HG02763 (cell line): ENCODE measurements at regions not wholly inside any gene's neighbourhood (a gene's known extent, or its start where the extent isn't known, plus 50 kb on each side); places are given as distances from the start of the nearest gene placed in this dataset.
"Not testable (repeated sequence)": the region's sequence is repeated elsewhere in the genome, so short reads cannot be mapped to it uniquely, and the experiment has no call there.

Experiments
- ATAC-seq: cut with Tn5 transposase; IDR thresholded peaks from one replicate; pipeline ENCODE4 v1.9.1; 2021; ENCODE audit warnings: mild to moderate bottlenecking, moderate library complexity; ENCODE audit not compliant: unreplicated experiment

- ATAC-seq = no peak
Measured at GRCh38 chr7:15143936-15144335, 241.4 kb upstream of the DGKB start.

- no peak for ATAC-seq
Measured at GRCh38 chr7:15143121-15143520, 240.6 kb upstream of the DGKB start.

- ATAC-seq = no peak
Measured at GRCh38 chr7:15140431-15140830, 237.9 kb upstream of the DGKB start.

GRCh38 chr7:15131661-15132060 is 229.1 kb upstream of the DGKB start:
- ATAC-seq = no peak

GRCh38 chr7:15130666-15131541 is 228.4 kb upstream of the DGKB start:
- no peak for ATAC-seq

- ATAC-seq = no peak
Measured at GRCh38 chr7:15128716-15129115, 226.2 kb upstream of the DGKB start.

- ATAC-seq = not testable (repeated sequence)
Measured at GRCh38 chr7:15126653-15127052, 224.1 kb upstream of the DGKB start.

GRCh38 chr7:15123901-15124300 is 221.3 kb upstream of the DGKB start:
- no peak for ATAC-seq

GRCh38 chr7:15113752-15114151 is 211.2 kb upstream of the DGKB start:
- ATAC-seq = no peak

- ATAC-seq = no peak
Measured at GRCh38 chr7:15105711-15106110, 203.2 kb upstream of the DGKB start.

GRCh38 chr7:15104411-15105092 is 202.0 kb upstream of the DGKB start:
- no peak for ATAC-seq

- no peak for ATAC-seq
Measured at GRCh38 chr7:15099074-15099473, 196.5 kb upstream of the DGKB start.

- ATAC-seq = no peak
Measured at GRCh38 chr7:15096853-15097252, 194.3 kb upstream of the DGKB start.

- ATAC-seq = no peak
Measured at GRCh38 chr7:15094989-15095388, 192.4 kb upstream of the DGKB start.

- ATAC-seq = no peak
Measured at GRCh38 chr7:15087771-15088170, 185.2 kb upstream of the DGKB start.

GRCh38 chr7:15086862-15087261 is 184.3 kb upstream of the DGKB start:
- ATAC-seq = no peak

- ATAC-seq = no peak
Measured at GRCh38 chr7:15086131-15086611, 183.6 kb upstream of the DGKB start.

GRCh38 chr7:15085366-15085765 is 182.8 kb upstream of the DGKB start:
- no peak for ATAC-seq

- ATAC-seq = no peak
Measured at GRCh38 chr7:15084368-15084767, 181.8 kb upstream of the DGKB start.

- ATAC-seq = no peak
Measured at GRCh38 chr7:15081891-15082290, 179.3 kb upstream of the DGKB start.

GRCh38 chr7:15073301-15073700 is 170.8 kb upstream of the DGKB start:
- no peak for ATAC-seq

GRCh38 chr7:15068324-15068723 is 165.8 kb upstream of the DGKB start:
- no peak for ATAC-seq
